Retinal pigment epithelial cell (primary cell): ENCODE measurements at regions not wholly inside any gene's neighbourhood (a gene's known extent, or its start where the extent isn't known, plus 50 kb on each side); places are given as distances from the start of the nearest gene placed in this dataset.

ENCODE experiments used
- DNase-seq: peaks from one replicate; pipeline ENCODE4 v3.0.0-alpha.2; 2010; ENCODE audit warnings: low read depth
- H3K4me3 ChIP-seq: 2 replicates; pipeline ENCODE4 v1.5.1; 2011; ENCODE audit warnings: mild to moderate bottlenecking, low read length, control low read depth, moderate library complexity
- CTCF ChIP-seq: conservative IDR thresholded peaks from 2 replicates; pipeline ENCODE4 v1.5.1; 2011; ENCODE audit warnings: low read depth, low read length, control low read depth, inconsistent platforms

GRCh38 chr9:79446523-79447307 is 125.0 kb upstream of the TLE4 start:
- H3K4me3 ChIP-seq: no peak overlapping the region
- no peak for DNase-seq
- TF ChIP-seq CTCF: no peak

- TF ChIP-seq CTCF: no peak
- no peak overlapping the region for H3K4me3 ChIP-seq
- DNase-seq: no peak
Observed at GRCh38 chr9:79447308-79447605, 124.5 kb upstream of the TLE4 start.

GRCh38 chr9:79447762-79448161 is 124.0 kb upstream of the TLE4 start:
- H3K4me3 ChIP-seq: no peak overlapping the region
- TF ChIP-seq CTCF: no peak

GRCh38 chr9:79452265-79452664 is 119.5 kb upstream of the TLE4 start:
- DNase-seq: no peak
- H3K4me3 ChIP-seq: no peak overlapping the region
- TF ChIP-seq CTCF: no peak

More at GRCh38 chr9:79447762-79448161, 124.0 kb upstream of the TLE4 start:
- no peak for DNase-seq

GRCh38 chr9:79461712-79462111 is 110.1 kb upstream of the TLE4 start:
- no peak for DNase-seq
- TF ChIP-seq CTCF: no peak
- no peak overlapping the region for H3K4me3 ChIP-seq

GRCh38 chr9:79465156-79465555 is 106.6 kb upstream of the TLE4 start:
- no peak overlapping the region for H3K4me3 ChIP-seq
- DNase-seq: no peak
- TF ChIP-seq CTCF: no peak

GRCh38 chr9:79469164-79469563 is 102.6 kb upstream of the TLE4 start:
- H3K4me3 ChIP-seq: no peak overlapping the region
- DNase-seq: no peak
- no peak for TF ChIP-seq CTCF
